ENCODE measurements at regions not wholly inside any gene's neighbourhood (a gene's known extent, or its start where the extent isn't known, plus 50 kb on each side); places are given as distances from the start of the nearest gene placed in this dataset.
A peak's percentile ranks its signal among the peaks of the same experiment; 100 is the strongest.

GRCh38 chr20:56173438-56173837 lies 75.1 kb upstream of the MC3R start:
- TF ChIP-seq CTCF (IDR thresholded peaks at IDR 0.05), result no peak
- TF ChIP-seq POLR2A (IDR thresholded peaks at IDR 0.05), result no peak
- TF ChIP-seq EP300 (IDR thresholded peaks at IDR 0.05), result no peak
- Histone ChIP-seq H3K4me3 (no peak overlapping the region), H3K9me3 (no peaks in the 10 kb centered on the region), H3K4me1 (no peaks in the 10 kb centered on the region), H3K27ac (no peak overlapping the region), H3K27me3 (no peaks in the 10 kb centered on the region), H3K36me3 (no peaks in the 10 kb centered on the region)
- WGBS, 2 donors, result 28 to 36% methylated on average over 5 of the region's 5 CpGs
- DNase-seq (ENCODE audit: low spot score in 2 of 2), result no peak

- H3K4me1 ChIP-seq, result no peaks in the 10 kb centered on the region
- no peak for TF ChIP-seq EP300 (IDR thresholded peaks at IDR 0.05)
- no peak for TF ChIP-seq POLR2A (IDR thresholded peaks at IDR 0.05)
- no peaks in the 10 kb centered on the region for H3K27me3 ChIP-seq
- H3K27ac ChIP-seq, result no peak overlapping the region
- no peak for DNase-seq (ENCODE audit: low spot score in 2 of 2)
- H3K4me3 ChIP-seq, result no peak overlapping the region
- no peaks in the 10 kb centered on the region for H3K9me3 ChIP-seq
- WGBS, 2 donors, result 52 to 55% methylated on average over 3 of the region's 3 CpGs
- no peaks in the 10 kb centered on the region for H3K36me3 ChIP-seq
These were observed 74.1 kb upstream of the MC3R start for GRCh38 chr20:56174416-56174815.

GRCh38 chr20:56175884-56176283 lies 72.6 kb upstream of the MC3R start:
- Histone ChIP-seq H3K27ac (no peak overlapping the region), H3K4me3 (no peak overlapping the region), H3K27me3 (no peaks in the 10 kb centered on the region), H3K4me1 (no peaks in the 10 kb centered on the region), H3K36me3 (no peaks in the 10 kb centered on the region), H3K9me3 (no peaks in the 10 kb centered on the region)
- no peak for DNase-seq (ENCODE audit: low spot score in 2 of 2)
- 70 to 82% methylated on average over 3 of the region's 3 CpGs for WGBS, 2 donors
- TF ChIP-seq EP300 (IDR thresholded peaks at IDR 0.05), result no peak
- TF ChIP-seq CTCF (IDR thresholded peaks at IDR 0.05), result no peak
- no peak for TF ChIP-seq POLR2A (IDR thresholded peaks at IDR 0.05)

- Histone ChIP-seq H3K4me1 (no peaks in the 10 kb centered on the region), H3K9me3 (no peaks in the 10 kb centered on the region), H3K36me3 (no peaks in the 10 kb centered on the region), H3K27me3 (no peaks in the 10 kb centered on the region), H3K4me3 (no peak overlapping the region), H3K27ac (no peak overlapping the region)
- TF ChIP-seq EP300 (IDR thresholded peaks at IDR 0.05) (no peak), CTCF (IDR thresholded peaks at IDR 0.05) (no peak)
- no peak for DNase-seq (ENCODE audit: low spot score in 2 of 2)
- WGBS, 2 donors, result 53 to 64% methylated on average over 6 of the region's 6 CpGs
These were observed 70.3 kb upstream of the MC3R start for GRCh38 chr20:56178219-56178618.

- WGBS, 2 donors, result 56 to 64% methylated on average over 4 of the region's 4 CpGs
- DNase-seq (ENCODE audit: low spot score in 2 of 2), result no peak
- no peaks in the 10 kb centered on the region for H3K36me3 ChIP-seq
- H3K27ac ChIP-seq, result no peak overlapping the region
- H3K4me3 ChIP-seq, result no peak overlapping the region
- no peaks in the 10 kb centered on the region for H3K27me3 ChIP-seq
- H3K9me3 ChIP-seq, result no peaks in the 10 kb centered on the region
- TF ChIP-seq POLR2A (IDR thresholded peaks at IDR 0.05), result no peak
- no peak for TF ChIP-seq EP300 (IDR thresholded peaks at IDR 0.05)
- TF ChIP-seq CTCF (IDR thresholded peaks at IDR 0.05), result no peak
- H3K4me1 ChIP-seq, result no peaks in the 10 kb centered on the region
These were observed 69.5 kb upstream of the MC3R start for GRCh38 chr20:56179051-56179450.

GRCh38 chr20:56181583-56181982 lies 66.9 kb upstream of the MC3R start:
- no peaks in the 10 kb centered on the region for H3K27me3 ChIP-seq
- no peaks in the 10 kb centered on the region for H3K36me3 ChIP-seq
- TF ChIP-seq EP300 (IDR thresholded peaks at IDR 0.05), result no peak
- no peak for TF ChIP-seq POLR2A (IDR thresholded peaks at IDR 0.05)
- peak in 2 of 5 experiments; percentile 21 to 22 for TF ChIP-seq CTCF (IDR thresholded peaks at IDR 0.05)
- WGBS, 2 donors, result 89% methylated on average over 1 of the region's 1 CpG
- no peaks in the 10 kb centered on the region for H3K9me3 ChIP-seq
- H3K4me3 ChIP-seq, result no peak overlapping the region
- no peak overlapping the region for H3K27ac ChIP-seq
- no peak for DNase-seq (ENCODE audit: low spot score in 2 of 2)
- H3K4me1 ChIP-seq, result no peaks in the 10 kb centered on the region
